HG03135 (cell line): ENCODE measurements at regions not wholly inside any gene's neighbourhood (a gene's known extent, or its start where the extent isn't known, plus 50 kb on each side); places are given as distances from the start of the nearest gene placed in this dataset.
"Not testable (repeated sequence)": the region's sequence is repeated elsewhere in the genome, so short reads cannot be mapped to it uniquely, and the experiment has no call there.

ENCODE experiments used
- ATAC-seq: cut with Tn5 transposase; IDR thresholded peaks from one replicate; pipeline ENCODE4 v1.9.1; 2021; ENCODE audit warnings: mild to moderate bottlenecking, moderate library complexity; ENCODE audit not compliant: unreplicated experiment

- no peak for ATAC-seq
Measured at GRCh38 chr5:66234241-66234640, 90.1 kb downstream of the SREK1 start.

GRCh38 chr5:66238435-66238834 is 94.3 kb downstream of the SREK1 start:
- ATAC-seq: no peak

DNA sequence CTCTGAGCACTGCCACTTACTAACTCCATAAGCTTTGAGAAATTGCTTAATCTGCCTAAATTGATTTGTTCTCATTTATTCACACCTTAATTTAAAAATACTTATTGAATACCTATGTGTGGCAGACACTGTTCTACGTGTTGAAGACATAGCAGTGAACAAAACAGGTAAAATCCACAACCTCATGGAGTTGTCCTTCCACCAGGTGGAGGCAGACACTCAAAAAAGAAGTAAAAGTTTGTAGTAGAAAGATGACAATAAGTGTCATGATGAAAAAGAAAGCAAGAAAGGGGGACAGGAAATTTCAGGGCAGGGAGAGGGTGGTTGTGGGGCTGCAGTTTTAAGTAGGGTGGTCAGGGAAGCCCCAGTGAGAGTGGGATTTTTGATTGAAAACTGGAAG is 94.9 kb downstream of the SREK1 start:
- no peak for ATAC-seq

DNA sequence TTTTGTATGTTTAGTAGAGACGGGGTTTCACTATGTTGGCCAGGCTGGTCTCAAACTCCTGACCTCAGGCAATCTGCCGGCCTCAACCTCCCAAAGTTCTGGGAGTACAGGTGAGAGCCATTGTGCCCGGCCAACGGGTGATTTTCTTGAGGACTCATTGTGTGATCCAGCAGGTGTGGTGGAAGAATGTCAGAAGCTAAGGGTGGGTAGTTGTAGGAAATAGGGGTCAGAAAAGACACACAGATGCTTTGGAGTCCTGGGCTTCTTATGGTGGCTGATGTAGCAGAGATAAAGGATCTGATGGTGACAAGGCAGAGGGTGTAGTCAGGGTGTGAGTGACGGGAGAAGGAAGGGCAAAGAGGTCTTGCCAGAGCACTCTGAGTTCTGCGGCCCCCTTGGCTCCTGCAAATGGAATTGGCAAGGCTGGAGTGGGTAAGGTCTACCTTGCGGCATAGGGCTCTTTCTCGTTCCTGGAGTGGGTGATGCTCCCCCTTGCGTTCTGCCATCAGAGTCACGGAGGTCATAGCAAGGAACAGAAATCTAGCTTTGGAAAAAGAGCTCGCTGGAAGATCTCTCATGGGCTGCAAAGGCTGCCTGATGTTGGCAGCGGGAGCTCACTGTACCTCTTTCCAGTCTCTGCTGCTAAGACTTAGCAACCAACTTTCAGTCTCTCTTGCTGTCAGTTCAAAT is 97.2 kb downstream of the SREK1 start:
- ATAC-seq: no peak

DNA sequence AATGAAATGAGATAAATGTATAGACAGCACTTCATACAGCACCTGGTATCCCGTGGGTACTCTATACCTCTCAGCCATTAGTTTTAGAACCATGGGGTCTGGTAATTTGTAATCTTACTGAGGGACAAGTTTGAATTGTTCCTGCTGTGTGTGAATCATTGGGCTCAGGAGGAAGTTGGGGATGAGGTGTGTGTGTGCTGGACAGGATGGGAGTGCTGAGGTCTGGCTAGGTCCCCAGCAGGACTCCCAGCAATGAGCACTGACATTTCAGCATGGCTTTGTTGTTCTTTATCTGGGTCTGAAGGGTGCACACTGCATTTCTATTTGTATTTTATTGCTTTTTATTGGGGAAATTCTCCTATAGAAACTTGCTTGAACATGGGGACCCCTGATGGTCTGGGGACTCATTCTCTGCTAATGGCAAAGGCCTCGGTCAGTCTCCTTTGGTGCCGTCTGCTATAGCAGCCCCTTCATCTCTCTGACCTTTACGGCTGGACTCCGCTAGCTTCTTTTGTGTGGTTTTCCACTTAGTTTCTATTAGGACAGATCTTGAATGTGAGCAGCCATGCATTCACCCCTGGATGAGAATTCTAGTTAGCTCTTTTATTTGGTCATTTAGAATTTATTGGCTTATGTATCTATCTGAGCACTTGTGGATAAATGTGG is 98.1 kb downstream of the SREK1 start:
- ATAC-seq: no peak

DNA sequence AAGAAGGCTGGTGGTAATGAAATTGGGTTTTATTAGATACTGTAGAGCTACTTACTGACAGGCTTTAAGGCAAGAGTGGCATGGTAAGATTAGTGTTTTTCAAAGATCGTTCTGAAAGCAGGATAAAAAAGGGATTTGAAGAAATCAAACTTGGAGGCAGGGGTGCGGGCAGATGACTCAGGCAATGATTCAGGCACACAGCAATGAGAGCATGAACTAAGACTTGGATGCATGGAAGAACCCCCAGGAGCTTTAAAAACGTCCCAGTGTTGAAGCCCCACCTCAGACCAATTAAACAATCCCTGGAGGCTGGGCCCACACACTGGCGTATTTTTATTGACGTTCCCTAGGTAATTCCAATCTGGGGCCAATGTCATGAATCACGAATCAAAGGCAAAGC is 102.5 kb downstream of the SREK1 start:
- ATAC-seq: no peak

DNA sequence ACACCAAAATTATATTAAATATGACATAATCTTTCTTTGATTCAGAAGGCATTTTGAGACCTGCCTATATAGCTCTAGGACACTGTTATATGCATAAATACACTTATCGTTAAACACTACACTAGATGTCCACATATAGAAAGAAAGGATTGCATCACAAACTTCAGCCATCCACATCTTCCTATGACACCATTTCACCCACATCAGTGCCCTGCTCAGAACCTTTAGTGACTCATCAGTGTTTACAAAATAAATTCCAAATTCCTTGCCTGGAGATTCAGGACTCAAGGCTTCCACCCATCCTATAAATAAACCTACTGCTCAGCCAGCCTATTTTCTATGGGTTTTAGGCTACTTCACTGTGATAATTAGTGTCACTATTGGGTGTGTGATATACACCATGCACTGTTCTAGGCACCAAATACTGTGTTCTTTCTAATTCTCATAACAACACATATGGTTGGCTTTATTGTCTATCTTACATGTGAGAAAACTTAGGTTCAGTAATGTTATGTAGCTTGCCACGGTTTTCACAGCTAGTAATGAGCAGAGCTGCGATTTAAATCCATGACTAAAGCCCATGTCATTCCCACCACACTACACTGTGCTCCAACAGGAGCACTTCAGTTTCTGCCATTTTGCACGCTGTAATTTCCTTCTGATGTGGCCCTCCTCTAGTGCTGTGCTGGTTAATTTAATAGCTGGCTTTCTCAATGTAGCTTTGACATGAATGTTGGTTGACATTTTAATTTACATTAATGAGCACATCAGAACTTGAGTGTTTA is 103.3 kb downstream of the SREK1 start:
- no peak for ATAC-seq

- no peak for ATAC-seq
Measured at GRCh38 chr5:66248874-66249273, 104.8 kb downstream of the SREK1 start.

DNA sequence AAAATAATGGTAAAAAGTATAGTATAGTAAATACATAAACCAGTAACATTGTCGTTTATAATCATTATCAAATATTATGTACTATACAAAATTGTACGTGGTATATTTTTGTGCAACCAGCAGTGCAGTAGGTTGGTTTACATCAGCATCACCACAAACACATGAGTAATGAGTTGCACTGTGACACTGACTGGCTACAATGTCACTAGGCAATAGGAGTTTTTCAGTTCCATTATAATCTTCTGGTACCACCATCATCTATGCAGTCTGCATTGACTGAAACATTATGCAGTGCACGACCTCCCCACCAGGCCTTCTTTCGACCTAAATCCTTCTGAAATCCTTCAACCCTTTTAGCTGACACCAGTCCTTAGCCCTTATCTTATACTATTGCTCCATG is 105.8 kb downstream of the SREK1 start:
- no peak for ATAC-seq

DNA sequence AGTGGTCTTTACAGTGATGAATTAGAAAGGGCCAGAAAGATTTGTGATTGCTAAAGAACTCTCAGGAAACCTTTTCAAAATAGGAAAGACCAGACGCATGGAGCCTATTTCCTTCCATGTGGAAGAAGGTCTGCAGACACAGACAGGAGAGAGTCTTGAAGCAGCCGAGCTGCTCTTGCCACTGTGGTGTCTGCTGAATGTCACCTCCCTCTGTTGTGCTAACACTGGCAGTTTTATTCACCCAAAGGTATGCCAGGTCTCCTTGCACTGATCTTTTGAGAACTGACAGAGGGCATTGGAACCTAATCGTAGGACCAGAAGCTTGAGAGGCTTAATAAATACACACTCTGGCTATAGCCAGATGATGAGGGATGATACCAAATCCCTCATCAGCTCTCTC is 108.7 kb downstream of the SREK1 start:
- no peak for ATAC-seq

DNA sequence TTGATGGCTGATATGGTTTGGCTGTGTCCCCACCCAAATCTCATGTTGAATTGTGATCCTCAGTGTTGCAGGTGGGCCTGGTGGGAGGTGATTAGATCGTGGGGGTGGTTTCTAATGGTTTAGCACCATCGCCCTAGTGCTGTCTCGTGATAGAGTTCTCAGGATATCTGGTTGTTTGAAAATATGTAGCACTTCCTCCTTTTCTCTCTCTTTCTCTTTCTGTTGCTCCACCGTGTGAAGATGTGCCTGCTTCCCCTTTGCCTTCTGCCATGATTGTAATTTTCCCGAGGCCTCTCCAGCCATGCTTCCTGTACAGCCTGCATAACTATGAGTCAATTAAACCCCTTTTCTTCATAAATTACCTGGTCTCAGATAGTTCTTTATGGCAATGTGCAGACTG is 111.6 kb downstream of the SREK1 start:
- ATAC-seq: no peak

GRCh38 chr5:66273121-66273520 is 129.0 kb downstream of the SREK1 start:
- ATAC-seq: no peak

- ATAC-seq: no peak
Measured at GRCh38 chr5:66276986-66277385, 132.9 kb downstream of the SREK1 start.

- no peak for ATAC-seq
Measured at GRCh38 chr5:66277981-66278380, 133.9 kb downstream of the SREK1 start.

DNA sequence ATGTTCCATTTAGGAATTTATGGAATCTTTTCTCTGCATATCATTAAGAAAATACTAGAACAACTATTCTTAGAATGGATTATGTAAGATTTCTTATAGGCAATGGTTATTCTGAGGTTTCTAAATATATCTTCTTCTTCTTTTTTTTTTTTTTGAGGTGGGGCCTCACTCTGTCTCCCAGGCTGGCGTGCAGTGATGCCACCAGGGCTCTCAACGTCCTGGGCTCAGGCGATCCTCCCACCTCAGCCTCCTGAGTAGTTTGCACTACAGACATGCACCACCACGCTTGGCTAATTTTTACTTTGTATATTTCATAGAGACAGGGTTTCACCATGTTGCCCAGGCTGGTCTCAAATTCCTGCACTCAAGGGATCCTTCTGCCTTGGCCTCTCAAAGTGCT is 137.2 kb downstream of the SREK1 start:
- no peak for ATAC-seq

- ATAC-seq: no peak
Measured at GRCh38 chr5:66284588-66285342, 140.7 kb downstream of the SREK1 start.

GRCh38 chr5:66285343-66285922 is 141.3 kb downstream of the SREK1 start:
- ATAC-seq: no peak

DNA sequence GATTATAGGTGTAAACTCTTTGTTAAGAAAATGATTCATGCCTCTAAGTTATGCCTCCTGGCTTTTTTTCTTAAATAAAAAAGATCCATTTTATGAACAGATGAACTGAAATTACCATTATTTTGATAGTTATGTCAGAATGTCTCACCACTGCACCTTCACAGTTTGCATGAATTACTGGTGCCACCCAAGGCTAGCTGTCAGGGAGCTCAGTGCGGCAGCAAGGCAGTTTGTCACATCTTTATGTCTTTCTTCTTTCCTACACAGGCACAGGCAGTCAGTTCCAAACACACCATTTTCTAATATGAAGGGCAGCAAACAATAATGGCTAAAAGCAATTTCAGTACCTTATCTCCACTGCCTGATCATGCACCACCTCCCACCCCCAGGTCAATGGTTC is 147.7 kb downstream of the SREK1 start:
- ATAC-seq: no peak

DNA sequence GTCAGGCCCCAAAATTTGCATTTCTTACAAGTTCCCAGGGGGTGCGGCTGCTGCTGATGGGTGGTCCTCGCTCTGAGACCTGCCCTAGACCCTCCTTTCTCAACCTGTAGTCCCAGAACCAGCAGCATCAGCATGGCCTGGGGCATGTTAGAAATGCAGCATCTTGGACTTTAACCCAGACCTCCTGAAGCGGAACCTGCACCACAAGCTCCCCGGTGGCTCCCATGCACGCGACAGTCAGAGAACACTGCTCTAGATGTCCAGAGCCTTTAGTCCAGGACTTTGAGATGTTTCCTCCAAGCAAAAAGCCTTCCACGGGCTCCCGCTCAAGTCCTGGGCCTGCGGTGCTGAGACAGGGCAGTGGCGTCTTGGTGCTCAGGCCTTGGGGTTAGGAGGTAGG is 149.8 kb downstream of the SREK1 start:
- not testable (repeated sequence) for ATAC-seq

- ATAC-seq: no peak
Measured at GRCh38 chr5:66299463-66299862, 155.4 kb downstream of the SREK1 start.

DNA sequence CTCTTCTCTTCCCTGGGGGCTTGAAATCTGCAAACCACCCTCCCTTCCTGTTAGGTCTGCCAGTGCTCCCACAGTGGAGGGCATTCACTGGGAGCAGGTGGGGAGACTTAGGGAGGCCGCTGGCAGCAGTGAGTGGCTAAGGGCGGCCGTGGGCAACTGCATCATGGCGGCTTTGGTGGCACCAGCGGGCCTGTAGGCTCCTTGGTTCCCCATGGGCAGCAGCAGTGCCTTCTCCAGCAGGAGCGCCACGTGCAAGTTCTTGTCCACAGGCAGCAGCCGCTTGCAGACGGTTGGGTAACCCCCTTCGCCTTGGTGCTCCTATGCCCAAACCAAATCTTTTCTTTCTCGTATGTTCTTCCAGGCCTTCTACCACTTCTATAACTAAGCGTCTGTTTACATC is 158.2 kb downstream of the SREK1 start:
- no peak for ATAC-seq
